ENCODE measurements at regions not wholly inside any gene's neighbourhood (a gene's known extent, or its start where the extent isn't known, plus 50 kb on each side); places are given as distances from the start of the nearest gene placed in this dataset.

DNA sequence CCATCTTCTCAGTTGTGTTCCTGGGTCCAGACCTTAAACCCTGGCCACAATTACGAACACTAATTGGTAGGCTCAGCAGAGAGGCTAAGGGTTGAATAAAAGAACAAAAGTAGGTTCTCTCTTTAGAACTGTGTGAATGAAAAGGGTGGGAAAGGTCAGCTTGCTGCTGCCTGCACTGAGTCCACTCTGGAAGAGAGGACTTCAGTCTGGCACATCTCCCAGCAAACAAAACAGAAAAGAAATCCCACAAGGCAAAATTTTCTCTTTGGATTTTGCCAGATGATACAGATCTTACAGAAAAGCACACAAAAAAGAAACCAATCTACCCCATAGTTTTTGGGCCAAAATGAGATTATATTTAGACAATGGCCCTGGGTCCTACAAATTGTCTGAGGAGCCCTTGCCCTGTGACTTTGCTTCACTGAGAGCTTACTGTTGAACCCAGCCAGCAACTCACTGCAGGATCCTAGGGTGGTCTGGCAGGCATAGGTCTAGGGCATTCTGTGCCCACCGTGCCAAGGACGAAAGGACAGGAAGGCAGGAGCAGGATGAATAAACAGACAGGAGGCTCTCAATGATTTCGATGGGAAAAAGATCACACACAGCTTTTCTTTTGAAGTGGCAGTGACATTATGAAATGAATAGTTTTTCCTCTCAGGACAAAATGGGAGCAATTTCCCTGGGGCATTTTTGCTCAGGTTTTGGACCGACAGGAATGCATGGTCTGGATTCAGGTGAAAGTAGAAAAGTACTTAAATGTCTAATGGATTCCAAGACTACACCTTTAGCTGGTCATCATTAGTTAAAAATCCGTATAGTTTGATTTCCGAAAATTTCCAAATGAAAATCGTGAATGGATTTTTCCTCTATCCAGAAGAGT lies 68.4 kb upstream of the STAM2 start:
- TF ChIP-seq NR2C1 (IDR thresholded peaks at IDR 0.05) (no peak), POLR2AphosphoS5 (IDR thresholded peaks at IDR 0.05; ENCODE audit: low read length) (no peak), MXI1 (IDR thresholded peaks at IDR 0.05; ENCODE audit: low read depth, low read length) (no peak), EZH2 (IDR thresholded peaks at IDR 0.05; ENCODE audit: borderline replicate concordance, control insufficient read depth, low read depth, low read length) (no peak)
- TF ChIP-seq, protein P1, sequence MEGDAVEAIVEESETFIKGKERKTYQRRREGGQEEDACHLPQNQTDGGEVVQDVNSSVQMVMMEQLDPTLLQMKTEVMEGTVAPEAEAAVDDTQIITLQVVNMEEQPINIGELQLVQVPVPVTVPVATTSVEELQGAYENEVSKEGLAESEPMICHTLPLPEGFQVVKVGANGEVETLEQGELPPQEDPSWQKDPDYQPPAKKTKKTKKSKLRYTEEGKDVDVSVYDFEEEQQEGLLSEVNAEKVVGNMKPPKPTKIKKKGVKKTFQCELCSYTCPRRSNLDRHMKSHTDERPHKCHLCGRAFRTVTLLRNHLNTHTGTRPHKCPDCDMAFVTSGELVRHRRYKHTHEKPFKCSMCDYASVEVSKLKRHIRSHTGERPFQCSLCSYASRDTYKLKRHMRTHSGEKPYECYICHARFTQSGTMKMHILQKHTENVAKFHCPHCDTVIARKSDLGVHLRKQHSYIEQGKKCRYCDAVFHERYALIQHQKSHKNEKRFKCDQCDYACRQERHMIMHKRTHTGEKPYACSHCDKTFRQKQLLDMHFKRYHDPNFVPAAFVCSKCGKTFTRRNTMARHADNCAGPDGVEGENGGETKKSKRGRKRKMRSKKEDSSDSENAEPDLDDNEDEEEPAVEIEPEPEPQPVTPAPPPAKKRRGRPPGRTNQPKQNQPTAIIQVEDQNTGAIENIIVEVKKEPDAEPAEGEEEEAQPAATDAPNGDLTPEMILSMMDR (IDR thresholded peaks at IDR 0.05 in 2 of 3, conservative IDR thresholded peaks at IDR 0.05 in 1 of 3; ENCODE audit: control insufficient read depth in 2 of 3, extremely low read depth in 1 of 3, insufficient read depth in 1 of 3, low read depth in 3 of 3, low read length in 3 of 3) = no peak
